ENCODE measurements at regions not wholly inside any gene's neighbourhood (a gene's known extent, or its start where the extent isn't known, plus 50 kb on each side); places are given as distances from the start of the nearest gene placed in this dataset.
"Not testable (repeated sequence)": the region's sequence is repeated elsewhere in the genome, so short reads cannot be mapped to it uniquely, and the experiment has no call there.

DNA sequence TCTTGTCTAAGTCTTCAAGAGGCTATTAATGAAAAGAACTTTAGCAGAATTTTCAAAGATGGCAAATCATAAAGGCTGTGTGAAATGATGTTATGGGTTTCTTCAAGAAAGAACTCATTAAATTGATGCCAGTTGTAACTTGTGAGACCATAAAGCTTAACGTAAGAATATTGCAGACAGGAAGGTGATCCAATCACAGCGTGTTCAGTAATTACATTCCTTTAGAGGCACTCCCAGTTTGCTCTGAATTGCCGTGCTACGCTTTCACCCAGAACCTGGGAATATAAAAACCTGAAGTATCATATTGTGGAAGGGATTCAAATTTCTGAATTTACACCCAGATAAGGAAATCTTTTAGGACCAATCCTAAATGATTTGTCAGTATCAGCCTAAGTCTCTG is 64.1 kb upstream of the ITGB1 start:
- CTCF ChIA-PET = interaction anchor here (0.6 kb wide), 1 partner anchor 606 kb away, joined by 6 read pairs; no protein-coding TSS in a partner anchor
- POLR2A ChIA-PET = no interaction called here
- DNase-seq (ENCODE audit: extremely low spot score) = no peak
- TF ChIP-seq FOXA1 (IDR thresholded peaks at IDR 0.05) = no peak
- TF ChIP-seq SUZ12 (IDR thresholded peaks at IDR 0.05) = no peak

DNA sequence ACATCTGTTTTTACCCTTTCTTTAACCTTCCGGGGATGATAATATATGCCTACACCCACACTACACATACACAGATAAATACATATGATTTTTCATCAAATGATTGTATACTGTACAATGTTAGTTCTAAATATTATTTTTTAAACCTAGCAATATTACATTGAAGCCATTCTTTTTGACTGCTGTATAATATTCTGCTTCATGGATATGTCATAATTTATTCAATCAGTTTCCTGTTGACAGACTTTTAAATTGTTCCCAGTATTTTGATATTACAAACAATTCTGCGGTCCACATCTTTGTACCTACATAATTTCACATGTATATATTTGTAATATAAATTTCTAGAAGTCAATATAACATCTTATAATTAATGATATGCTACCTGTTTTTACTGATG is 59.0 kb upstream of the ITGB1 start:
- CTCF ChIA-PET = no interaction called here
- POLR2A ChIA-PET = no interaction called here
- DNase-seq (ENCODE audit: extremely low spot score) = no peak
- TF ChIP-seq L3MBTL2 (conservative IDR thresholded peaks at IDR 0.05) = no peak
- TF ChIP-seq BHLHE40 (IDR thresholded peaks at IDR 0.05; ENCODE audit: borderline replicate concordance) = no peak
- no peak for TF ChIP-seq ZNF384 (IDR thresholded peaks at IDR 0.05)
- TF ChIP-seq CTBP1 (IDR thresholded peaks at IDR 0.05; ENCODE audit: borderline replicate concordance) = no peak
- no peak for TF ChIP-seq HDGF (IDR thresholded peaks at IDR 0.05; ENCODE audit: borderline replicate concordance)
- TF ChIP-seq NFRKB (IDR thresholded peaks at IDR 0.05) = no peak
- no peak for TF ChIP-seq FOXM1 (IDR thresholded peaks at IDR 0.05; ENCODE audit: borderline replicate concordance)
- no peak for TF ChIP-seq FOXA1 (IDR thresholded peaks at IDR 0.05)
- TF ChIP-seq SP1 (IDR thresholded peaks at IDR 0.05) = no peak
- TF ChIP-seq FOXK2 (IDR thresholded peaks at IDR 0.05) = no peak
- TF ChIP-seq ELF4 (IDR thresholded peaks at IDR 0.05) = no peak
- no peak for TF ChIP-seq TARDBP (IDR thresholded peaks at IDR 0.05)
- TF ChIP-seq, protein P1, sequence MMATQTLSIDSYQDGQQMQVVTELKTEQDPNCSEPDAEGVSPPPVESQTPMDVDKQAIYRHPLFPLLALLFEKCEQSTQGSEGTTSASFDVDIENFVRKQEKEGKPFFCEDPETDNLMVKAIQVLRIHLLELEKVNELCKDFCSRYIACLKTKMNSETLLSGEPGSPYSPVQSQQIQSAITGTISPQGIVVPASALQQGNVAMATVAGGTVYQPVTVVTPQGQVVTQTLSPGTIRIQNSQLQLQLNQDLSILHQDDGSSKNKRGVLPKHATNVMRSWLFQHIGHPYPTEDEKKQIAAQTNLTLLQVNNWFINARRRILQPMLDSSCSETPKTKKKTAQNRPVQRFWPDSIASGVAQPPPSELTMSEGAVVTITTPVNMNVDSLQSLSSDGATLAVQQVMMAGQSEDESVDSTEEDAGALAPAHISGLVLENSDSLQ (IDR thresholded peaks at IDR 0.05) = no peak
- TF ChIP-seq ARNT (IDR thresholded peaks at IDR 0.05) = no peak
- no peak for TF ChIP-seq LEF1 (IDR thresholded peaks at IDR 0.05; ENCODE audit: borderline replicate concordance)
- TF ChIP-seq SUZ12 (IDR thresholded peaks at IDR 0.05) = no peak

DNA sequence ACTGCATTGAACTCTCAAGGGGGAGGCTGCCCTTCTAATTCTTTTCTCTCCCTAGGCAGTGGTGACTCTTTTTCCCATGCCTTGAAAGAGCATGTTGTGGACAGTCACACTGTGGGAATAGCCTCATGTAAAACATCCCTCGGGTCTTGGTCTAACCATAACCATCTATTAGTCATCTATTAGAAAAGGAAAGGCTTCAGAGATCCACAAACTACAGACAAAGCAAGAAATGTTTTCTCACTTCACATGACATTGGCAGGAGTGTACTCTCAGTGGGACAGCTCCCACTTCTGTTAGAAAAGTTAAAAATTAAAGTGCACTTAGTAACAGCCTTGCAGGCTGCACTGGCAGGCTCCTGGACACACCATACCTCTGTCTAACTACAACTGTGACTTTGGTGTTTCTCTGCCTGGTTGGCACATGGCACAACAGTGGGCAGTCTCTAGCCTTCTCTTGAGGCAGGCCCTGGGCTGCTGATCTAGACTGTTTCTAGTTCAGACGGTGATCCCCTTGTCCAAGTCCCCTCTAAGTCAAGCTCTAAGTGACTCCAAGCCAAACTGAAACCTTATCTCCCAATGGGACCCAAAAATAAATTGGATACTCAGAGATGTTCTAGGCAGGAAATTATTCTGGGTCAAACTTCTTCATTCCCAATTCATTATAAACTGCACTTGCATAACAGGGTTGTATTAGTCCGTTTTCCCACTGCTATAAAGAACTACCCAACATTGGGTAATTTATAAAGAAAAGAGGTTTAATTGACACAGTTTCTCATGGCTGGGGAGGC is 57.9 kb upstream of the ITGB1 start:
- ChIA-PET POLR2A (no interaction called here), CTCF (no interaction called here)
- DNase-seq (ENCODE audit: extremely low spot score) = no peak
- no peak for TF ChIP-seq FOXK2 (IDR thresholded peaks at IDR 0.05)
- TF ChIP-seq FOXA1 (IDR thresholded peaks at IDR 0.05) = no peak
- no peak for TF ChIP-seq SP1 (IDR thresholded peaks at IDR 0.05)

DNA sequence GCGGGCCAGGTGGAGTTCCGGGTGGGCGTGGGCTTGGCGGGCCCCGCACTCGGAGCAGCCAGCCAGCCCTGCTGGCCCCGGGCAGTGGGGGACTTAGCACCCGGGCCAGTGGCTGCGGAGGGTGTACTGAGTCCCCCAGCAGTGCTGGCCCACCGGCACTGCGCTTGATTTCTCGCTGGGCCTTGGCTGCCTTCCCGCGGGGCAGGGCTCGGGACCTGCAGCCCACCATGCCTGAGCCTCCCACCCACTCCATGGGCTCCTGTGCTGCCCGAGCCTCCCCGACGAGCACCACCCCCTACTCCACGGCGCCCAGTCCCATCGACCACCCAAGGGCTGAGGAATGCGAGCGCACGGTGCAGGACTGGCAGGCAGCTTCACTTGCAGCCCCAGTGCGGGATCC is 55.3 kb upstream of the ITGB1 start:
- CTCF ChIA-PET = not testable (repeated sequence)

DNA sequence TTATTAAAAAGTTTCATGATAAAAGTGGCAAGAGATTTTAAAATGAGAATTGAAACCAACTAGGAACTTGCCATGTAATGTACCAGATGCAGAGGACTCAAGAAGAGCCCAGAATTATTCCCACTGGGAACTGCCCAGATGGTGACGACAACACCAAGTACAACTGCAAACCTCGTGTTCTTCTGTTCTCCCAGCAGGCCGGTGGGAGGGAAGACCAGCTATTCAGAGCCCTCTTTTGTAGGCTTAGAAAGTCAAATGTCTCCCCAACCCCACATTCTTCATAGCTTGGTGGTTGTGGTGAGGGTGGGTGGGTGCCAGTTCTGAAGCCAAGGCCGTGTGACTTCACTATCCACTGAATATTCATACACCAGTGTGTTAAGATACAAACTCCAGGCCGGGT is 54.3 kb upstream of the ITGB1 start:
- DNase-seq (ENCODE audit: extremely low spot score) = no peak
- ChIA-PET POLR2A (no interaction called here), CTCF (no interaction called here)
- TF ChIP-seq FOXA1 (IDR thresholded peaks at IDR 0.05) (no peak), SUZ12 (IDR thresholded peaks at IDR 0.05) (no peak), FOXM1 (IDR thresholded peaks at IDR 0.05; ENCODE audit: borderline replicate concordance) (no peak), LEF1 (IDR thresholded peaks at IDR 0.05; ENCODE audit: borderline replicate concordance) (no peak), ELF4 (IDR thresholded peaks at IDR 0.05) (no peak), FOXK2 (IDR thresholded peaks at IDR 0.05) (no peak), CTBP1 (IDR thresholded peaks at IDR 0.05; ENCODE audit: borderline replicate concordance) (no peak), ZNF384 (IDR thresholded peaks at IDR 0.05) (no peak), L3MBTL2 (conservative IDR thresholded peaks at IDR 0.05) (no peak), SP1 (IDR thresholded peaks at IDR 0.05) (no peak), HDGF (IDR thresholded peaks at IDR 0.05; ENCODE audit: borderline replicate concordance) (no peak), TARDBP (IDR thresholded peaks at IDR 0.05) (no peak), NFRKB (IDR thresholded peaks at IDR 0.05) (no peak), BHLHE40 (IDR thresholded peaks at IDR 0.05; ENCODE audit: borderline replicate concordance) (no peak), ARNT (IDR thresholded peaks at IDR 0.05) (no peak)
- TF ChIP-seq, protein P1 (IDR thresholded peaks at IDR 0.05) = no peak

More for the DNA sequence above, 55.3 kb upstream of the ITGB1 start:
- POLR2A ChIA-PET; DNase-seq (ENCODE audit: extremely low spot score): not testable (repeated sequence)

DNA sequence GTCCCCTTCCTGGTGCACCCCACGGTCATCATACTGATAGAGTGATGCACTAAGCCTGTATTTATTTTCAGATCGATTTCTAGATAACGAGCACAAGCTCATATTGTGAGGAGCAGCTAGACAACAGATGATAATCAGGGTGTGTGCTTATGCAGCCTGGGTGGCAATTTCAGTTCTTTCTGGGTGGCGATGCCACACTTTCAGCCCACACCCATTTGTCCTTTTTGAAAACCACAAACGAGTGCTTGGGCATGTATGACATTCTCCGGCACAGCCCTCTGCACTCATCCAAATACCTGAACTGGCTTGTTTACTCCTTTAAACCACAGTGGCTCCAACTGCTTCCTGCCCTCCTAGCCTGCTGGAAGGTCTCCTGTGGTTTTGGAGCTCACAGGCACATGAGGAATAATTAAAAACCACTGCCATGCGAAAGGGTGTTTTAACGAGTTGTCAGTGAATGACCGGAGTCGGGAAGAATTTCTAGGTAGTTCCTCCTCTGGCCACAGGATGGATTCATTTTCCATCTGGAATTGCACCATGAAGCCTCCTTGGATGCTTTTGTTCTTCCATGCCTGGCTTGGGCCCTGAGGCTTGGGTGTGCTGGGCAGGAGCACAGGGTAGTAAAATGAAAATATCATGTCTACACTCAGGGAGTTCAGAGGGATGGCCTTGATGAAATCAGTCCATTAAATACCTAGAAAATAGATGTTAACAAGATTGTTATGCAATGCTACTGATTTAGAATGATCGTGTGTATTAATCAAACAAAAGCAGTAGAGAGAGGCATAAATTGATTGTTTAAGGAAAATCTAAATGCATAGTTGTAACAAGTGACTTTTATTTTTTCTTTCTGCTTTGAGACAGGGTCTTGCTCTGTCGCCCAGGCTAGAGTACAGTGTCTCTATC is 52.4 kb upstream of the ITGB1 start:
- TF ChIP-seq TARDBP (IDR thresholded peaks at IDR 0.05) = no peak
- TF ChIP-seq ZNF384 (IDR thresholded peaks at IDR 0.05) = no peak
- TF ChIP-seq CTBP1 (IDR thresholded peaks at IDR 0.05; ENCODE audit: borderline replicate concordance) = no peak
- no peak for TF ChIP-seq NFRKB (IDR thresholded peaks at IDR 0.05)
- TF ChIP-seq BHLHE40 (IDR thresholded peaks at IDR 0.05; ENCODE audit: borderline replicate concordance) = no peak
- no peak for TF ChIP-seq LEF1 (IDR thresholded peaks at IDR 0.05; ENCODE audit: borderline replicate concordance)
- peak; percentile 18 for DNase-seq (ENCODE audit: extremely low spot score)
- ChIA-PET CTCF (interaction anchor here (0.6 to 0.7 kb wide), 2 partner anchors 107 to 304 kb away, joined by 3 to 4 read pairs; no protein-coding TSS in a partner anchor), POLR2A (no interaction called here)
